ENCODE measurements at regions not wholly inside any gene's neighbourhood (a gene's known extent, or its start where the extent isn't known, plus 50 kb on each side); places are given as distances from the start of the nearest gene placed in this dataset.

DNA sequence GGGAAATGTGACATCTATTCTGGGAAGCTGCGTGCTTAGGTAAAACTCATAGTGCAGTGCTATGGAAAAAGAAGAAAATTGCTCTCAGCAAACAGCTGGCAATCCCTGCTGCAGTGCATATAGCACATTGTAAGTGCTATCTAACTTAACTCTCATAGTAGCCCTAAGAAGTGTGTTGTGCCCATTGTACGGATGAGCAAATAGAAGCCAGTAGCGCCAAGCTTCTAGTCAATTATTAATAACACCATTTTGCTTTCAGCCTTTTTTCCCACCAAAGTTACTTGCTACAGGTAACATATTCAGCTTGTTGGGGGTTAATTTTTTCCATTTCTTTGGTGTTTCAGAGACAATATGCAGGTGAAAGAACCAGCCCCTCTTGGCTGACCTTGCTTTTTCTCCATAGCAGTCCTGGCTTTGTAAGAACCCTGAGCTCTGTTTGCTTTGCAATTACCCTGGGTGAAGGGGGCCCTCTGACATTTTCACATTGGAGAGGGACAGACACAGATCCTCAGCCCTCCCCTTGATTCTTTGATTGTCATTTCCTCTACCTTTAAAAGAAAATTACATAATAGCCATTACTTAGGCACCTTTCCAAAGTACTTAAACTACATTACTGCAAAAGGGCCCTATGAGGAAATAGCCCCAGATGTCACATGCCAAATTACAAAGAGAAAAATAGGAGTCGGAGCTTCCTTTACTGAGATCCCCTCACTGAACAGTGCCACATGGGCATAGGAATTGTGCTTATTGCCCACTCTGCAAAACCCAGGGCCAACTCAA lies 576.2 kb upstream of the TBX3 start:
- DNase-seq (ENCODE audit: low spot score): no peak

DNA sequence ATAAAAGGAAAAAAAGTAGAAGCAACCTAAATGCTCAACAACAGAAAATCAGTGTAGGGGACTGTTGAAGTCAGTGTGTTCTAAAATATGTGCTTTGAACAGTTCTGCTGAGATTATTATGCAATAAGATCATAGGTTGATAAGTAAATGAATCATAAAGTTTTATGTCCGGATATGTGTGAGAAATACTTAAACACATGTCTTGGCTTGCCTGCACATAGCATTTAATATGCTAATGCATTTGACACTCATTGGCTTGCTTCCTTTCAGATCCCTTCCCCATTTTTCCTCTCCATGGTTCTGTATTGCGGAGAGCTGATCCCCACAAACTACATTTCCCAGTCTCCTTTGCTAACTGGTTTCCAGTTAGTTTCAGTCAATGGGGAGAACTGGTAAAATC lies 573.8 kb upstream of the TBX3 start:
- DNase-seq (ENCODE audit: low spot score): peak; percentile 2

DNA sequence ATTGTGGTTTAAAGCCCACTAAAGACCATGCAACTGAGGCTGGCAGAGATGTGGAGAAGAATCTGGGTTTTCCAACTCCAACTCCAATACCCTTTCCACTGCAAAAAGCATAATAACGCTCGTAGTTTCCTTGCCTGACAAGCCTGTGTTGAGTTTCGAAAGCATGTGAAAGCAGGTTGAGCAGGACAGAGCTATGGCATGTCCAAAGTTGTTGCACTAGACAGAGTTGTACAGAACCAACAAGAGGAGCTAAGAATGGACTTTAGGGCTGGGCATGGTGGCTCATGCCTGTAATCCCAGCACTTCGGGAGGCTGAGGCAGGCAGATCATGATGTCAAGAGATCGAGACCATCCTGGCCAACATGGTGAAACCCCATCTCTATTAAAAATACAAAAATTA lies 572.0 kb upstream of the TBX3 start:
- DNase-seq (ENCODE audit: low spot score): no peak

DNA sequence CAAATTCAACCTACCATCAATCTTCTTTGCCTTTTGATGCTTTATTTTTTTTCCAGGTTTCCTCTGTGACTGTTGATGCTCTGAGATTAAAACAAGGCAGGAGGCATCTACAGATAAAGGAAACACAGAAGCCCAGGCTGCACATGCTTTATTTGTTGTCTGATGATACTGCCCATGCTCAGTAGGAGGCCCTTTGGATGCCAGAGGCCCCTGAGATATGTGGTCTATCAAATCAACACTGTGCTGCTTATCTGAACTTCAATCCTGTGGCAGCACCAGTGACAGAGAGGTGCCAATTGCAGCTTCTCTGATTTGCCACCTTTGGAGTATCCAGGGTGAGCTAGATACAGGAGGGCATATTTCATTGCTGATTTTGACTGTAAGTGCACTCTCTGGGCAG lies 571.3 kb upstream of the TBX3 start:
- no peak for DNase-seq (ENCODE audit: low spot score)

DNA sequence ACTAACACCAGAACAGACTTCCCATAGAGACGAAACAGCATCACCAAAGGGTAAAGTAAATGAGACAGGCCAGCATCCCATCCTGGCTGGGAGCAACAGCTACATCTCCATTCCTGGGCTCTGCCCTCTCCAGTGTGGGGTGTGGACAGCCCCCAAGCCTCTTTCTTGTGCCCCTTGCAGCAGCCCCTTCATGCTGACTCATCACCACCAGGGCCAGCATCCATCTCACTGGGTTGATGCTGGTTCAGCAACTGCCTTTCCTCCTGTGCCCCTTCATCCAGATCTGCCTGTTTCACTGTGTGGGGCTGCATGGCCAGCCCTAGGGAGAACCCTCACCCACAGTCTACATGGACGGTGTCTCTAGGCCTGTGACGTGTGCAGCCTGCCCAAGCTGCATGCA lies 569.1 kb upstream of the TBX3 start:
- DNase-seq (ENCODE audit: low spot score): no peak

DNA sequence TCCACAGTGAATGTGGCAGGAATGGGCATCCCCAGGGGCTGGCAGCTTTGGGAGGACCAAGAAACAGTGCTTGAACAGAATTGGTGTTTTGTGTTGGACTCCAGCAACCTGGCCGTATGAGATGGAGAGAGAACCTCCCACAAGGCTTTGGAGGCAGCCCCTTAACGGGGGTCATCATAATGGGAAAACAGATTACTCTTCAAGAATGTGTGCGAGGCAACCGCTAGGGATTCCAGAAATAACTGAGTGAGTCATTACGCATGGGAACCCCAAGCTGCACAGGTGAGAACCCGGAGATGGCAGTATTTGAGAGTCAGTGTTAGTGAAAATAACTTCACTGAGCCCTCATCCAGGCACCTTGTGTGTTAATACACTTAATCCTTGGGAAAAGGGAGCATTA lies 567.8 kb upstream of the TBX3 start:
- peak; percentile 23 for DNase-seq (ENCODE audit: low spot score)

DNA sequence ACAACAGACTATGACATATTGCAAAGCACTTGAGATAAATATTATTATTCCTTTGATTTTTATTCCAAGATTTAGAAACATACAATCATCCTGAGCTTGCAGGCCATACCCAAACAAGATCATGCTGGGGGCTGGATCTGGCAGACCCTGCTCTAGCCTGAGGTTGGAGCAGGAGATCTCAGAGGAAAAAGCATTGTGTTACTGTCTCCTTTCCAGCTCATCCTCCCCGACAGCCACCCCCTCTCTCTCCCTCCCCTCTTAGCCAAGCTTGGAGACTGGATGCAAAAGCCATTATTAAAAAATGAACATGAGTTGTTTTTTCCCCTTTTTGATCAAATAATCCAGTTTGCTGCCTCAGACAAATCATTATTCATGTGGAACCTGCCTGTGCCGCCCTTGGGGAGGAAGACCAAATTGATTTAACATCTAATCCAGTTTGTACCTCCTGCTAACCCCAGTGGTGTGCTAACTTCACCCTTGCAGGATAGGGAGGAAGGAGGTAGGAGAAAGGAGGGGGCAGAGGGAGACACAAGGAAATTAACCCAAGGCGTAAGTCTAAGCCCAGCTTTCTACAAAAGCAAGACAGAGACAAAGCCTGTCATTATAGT lies 565.8 kb upstream of the TBX3 start:
- no peak for DNase-seq (ENCODE audit: low spot score)

DNA sequence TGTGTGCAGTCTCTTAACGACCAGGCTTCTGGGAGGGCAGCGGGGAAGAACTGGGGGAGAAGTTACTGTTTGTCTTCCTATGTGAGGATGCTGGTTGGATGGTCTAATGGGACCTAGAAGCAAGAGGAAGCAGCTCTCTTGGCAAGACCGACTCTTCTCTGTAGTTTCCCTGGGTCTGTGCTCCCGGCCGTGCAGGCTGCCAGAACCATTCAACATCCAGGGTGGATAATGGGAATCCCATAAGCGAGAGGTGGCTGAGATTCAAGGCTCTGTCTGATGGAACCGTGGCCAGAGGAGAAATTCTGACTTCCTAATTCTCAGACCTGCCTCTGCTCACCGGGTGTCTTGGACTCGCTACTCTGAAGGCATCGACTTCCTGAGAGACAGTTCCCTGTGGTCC lies 561.0 kb upstream of the TBX3 start:
- DNase-seq (ENCODE audit: low spot score): no peak

DNA sequence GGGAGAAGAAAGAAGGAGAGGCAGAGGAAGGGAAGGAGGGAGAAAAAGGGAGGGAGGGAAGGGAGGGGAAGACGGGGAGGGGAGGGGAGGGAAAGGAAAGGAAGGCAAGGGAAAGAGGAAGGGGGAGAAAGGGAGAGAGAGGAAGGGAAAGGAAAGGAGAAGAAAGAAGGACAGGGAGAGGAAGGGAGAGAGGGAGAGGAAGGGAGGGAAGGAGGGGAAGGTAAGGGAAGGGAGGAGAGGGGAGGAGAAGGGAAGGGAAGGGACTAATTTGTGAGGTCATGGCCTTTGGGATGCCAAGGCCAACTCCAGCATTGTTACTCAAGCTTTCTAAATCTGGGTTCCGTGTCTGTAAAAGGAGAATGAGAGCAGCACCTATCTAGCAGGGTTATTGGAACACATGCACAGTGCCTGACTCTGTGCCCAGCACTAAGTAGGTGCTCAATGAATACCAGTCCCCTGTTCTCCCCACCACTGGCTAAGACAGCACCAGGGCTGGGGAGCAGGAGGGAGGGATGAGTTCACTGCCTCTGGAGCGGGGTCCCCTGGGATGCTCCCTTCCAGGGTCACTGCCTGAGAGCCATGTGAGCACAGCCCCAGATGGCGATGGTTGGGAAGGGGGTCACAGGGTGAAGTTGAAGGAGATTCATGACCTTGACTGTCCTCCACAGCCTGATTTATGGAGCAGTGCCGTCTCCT lies 560.1 kb upstream of the TBX3 start:
- DNase-seq (ENCODE audit: low spot score): no peak

DNA sequence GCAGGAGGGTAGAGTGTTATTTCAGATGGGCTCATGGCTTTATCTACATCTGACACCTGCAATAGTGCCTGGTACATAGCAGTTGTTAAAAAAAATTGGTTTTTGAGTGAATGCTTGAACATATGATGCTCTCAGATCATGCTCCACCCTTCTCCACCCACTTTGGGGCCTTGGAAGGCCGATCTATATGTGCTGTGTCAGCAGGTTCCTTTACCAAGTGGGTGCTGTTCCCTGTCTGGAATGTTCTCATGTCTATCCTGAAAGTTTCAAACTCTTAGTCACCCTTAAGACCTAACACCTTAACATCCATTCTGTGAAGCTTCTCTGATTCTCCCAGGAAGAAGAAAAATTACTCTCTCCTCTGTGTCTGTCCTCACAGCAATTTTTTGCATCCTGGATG lies 556.3 kb upstream of the TBX3 start:
- no peak for DNase-seq (ENCODE audit: low spot score)

DNA sequence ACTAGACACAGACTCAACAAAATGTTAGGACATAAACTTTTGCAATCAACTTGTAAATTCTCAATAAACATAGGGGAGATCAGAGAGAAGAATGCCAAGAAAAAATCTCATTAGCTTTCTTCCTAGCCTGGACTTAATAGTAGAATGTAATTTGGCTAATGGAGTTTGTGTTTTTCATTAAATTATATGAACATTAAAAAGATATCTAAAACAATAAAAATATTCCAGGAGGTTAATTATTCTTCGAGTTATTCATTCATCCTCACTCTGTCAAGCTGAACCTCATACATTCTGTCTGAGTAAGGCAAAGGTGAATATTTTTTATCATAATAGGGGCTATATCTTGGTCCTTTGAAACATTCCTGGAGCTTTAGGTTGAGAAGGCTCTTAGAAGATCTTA lies 551.9 kb upstream of the TBX3 start:
- no peak for DNase-seq (ENCODE audit: low spot score)

DNA sequence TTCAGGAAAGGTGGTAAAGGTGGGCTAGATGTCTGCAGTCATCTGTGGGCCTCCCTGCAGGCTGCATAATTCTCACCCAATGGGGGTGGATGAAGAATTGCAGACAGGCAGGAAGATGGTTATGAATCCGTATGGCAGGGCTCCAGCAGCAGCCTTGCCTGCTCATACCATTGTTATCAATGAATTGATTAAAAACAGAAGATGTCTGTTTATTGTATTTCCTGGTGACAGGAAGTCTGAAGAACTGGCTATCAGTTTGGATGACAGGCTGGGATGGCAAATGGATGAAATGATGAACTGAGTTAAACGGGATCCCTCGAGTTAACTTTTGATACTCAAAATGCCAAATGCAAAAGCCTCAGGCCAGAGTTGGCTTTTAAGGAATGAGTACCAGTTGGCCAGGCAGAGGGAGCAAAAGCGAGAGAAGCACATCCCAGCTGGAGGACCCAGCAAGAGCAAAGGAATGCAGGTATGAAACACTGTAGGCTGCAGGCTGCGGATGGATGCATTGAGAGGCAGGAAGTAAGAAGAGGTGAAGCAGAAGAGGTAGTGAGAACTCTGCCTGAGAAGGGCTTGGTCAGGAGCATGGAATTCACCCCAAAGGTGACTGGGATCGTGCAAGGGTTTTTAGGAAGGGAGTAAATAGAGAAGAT lies 550.0 kb upstream of the TBX3 start:
- DNase-seq (ENCODE audit: low spot score): no peak

DNA sequence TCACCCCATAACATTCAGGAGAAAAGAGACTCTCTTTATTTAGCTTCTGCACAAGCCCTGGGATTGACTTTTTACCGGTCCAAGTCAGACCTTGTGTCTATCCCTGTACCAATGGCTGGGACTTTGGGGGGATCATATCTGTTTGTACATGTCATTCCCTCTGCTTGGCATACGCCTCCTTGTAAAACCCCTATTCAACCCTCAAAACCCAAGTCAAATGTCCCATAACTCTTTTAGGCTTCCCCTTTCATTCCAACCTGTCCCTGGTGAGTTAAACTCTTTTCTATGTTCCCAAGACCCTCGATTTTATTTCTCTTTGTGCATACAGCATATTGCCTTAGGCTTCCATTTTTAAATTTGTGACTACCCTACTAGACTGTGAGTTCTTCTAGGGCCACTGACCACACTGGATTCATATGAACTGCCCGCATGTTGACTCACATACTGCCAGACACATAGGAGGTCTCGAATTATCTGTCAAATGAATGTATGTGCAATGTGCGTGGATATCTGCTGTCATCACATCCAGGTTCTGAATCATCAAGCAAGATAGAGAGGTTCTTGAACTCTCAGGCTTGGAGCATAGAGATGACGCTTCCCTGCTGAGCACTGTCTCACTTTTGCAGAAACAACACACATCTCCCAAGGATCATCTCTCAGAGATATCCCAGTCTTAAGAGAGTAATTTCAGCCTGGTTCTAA lies 548.6 kb upstream of the TBX3 start:
- DNase-seq (ENCODE audit: low spot score): no peak

DNA sequence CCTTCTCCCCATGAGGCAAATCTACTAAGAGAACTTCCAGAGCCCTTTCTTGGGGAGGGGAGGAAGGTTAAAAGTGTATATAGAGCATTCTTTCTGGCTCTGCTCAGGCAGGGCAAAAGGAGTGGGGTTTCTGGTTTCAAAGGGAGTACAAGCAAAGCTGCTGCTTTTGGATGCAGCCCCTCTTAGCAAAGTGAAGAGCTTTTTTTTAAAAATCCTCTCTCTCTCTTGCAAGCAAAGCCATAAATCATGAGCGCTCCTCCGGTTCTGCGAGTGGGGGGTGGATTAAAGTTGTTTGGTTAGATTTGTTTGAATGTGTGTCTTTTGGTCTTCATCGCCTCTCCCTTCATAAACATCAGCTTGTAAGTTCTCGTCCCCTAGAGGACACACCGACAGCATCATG lies 546.6 kb upstream of the TBX3 start:
- DNase-seq (ENCODE audit: low spot score): no peak

DNA sequence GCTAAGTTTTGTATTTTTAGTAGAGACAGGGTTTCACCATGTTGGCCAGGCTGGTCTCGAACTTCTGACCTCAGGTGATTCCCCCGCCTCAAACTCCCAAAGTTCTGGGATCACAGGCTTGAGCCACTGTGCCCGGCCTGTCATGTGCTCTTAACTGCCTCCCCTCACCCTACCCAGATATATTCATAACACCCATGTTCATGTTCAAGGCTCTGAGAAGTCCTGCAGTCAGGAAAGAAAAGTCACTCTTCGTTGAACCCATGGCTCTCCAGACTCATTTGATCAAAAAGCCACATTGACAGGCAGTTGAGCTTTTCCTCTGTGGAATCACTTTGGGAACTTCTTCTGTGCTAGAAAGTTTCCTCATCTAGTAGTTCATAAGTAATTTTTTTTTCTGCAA lies 545.5 kb upstream of the TBX3 start:
- DNase-seq (ENCODE audit: low spot score): no peak

DNA sequence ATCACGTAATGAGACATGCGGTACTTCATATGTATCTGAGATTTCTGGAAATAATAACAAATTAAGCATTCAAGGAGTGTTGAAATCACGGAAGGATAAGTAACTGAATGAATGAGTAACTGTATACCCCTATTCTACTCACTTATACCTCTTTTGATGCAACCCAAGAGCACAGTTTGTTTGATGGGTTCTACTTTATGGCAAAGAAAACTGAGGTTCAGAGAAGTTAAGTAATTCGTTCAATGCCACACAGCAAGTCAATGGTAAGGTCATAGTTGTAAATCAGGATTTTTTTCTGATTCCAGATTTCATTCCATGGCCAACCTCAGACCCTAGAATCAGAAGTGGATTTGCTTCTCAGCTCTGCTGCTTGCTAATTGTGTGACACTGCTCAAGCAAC lies 544.5 kb upstream of the TBX3 start:
- no peak for DNase-seq (ENCODE audit: low spot score)

DNA sequence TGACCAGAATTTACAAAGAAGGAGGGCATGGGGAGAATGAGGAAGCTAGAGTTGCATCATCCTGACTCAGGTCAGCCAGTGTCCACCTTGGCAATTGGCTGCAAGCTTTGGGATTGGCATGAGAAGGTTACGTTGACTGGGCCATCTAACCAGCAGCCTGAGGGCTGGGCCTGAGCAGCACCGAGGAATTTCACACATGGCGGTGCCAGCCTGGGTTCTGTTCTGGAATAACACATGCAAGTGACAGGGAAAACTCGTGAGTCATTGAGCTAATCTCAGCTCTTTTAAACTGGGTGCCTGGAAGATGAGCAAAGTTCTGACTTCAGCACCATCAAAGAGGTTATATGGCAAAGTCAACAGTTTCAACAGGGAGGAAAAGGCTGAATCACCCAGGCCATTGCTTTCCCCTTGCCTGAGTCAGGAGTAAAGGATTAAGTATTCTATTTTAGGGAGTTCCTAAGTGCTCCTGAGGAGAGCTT lies 543.2 kb upstream of the TBX3 start:
- peak; percentile 26 for DNase-seq (ENCODE audit: low spot score)

DNA sequence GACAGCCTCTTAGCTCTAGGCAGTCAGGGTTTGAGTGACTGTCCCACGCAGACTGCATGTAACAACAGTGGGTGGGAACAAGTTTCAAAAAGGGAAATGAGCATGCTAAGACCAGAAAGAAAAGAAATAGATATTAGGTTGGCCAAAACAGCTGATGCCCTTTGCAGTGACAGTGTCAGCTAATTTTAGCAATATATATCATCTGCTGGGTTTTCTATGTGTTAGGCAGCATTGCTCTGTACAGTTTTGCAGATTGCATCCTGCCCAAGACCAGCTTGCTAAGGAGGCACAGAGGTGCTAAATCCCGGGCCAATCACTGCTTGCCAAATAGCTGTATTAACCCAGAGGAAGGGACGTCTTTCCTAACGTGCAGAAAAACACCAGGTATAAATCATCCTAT lies 541.9 kb upstream of the TBX3 start:
- no peak for DNase-seq (ENCODE audit: low spot score)

DNA sequence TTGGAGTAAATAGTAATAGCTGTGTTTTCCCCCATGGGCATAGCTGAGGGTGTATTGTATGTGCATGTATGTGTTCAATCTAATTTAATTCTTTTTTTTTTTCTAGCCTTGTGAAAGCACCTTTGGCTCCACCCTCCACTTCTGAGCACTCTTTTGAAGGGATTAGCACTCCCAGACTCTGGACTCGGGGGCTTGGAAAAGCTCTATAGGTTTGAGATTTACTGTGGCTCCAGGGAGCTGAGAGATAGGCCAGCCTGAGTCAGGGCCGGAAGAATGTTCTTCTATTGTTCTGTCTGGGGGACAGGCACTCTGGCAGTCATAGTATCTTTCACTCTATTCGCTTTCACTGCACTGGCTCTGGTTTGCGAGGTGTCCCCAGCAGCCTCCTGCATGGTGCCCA lies 540.0 kb upstream of the TBX3 start:
- no peak for DNase-seq (ENCODE audit: low spot score)

DNA sequence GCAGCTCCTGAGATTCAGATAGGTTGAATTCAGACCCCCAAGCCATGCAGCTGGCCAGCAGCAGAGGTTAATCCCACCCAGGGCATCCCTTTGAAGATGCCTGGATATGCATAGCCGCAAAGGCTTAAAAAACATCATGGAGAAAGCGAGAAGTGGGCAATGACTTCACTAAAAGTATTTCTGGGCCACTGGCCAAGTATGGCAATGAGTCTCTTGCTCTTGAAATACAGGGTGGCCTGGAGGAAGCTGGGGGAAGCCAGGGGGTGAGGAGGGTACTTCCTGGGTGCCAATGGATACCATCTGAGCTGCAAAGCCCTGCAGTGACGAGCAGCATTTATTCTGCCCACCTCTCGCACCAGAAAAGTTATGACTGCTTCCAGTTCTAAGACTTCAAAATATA lies 539.3 kb upstream of the TBX3 start:
- no peak for DNase-seq (ENCODE audit: low spot score)

DNA sequence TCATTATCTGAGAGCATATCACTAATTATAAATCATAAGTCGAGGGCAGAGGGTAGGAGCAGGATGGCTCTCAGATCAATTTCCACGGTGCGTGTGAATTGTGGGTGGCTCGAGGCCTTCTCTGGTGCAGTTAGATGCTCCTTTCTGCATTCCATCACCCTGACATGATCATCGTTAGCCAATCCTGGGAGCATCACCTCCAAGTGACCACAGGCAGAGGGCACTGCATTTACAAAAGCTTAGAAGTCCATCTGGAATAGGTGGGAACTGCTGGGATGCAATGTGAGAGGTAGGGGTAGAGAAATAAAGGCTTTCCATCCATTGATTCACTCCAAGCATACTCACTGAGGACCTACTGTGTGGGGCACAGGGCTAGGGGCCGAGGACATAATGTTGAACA lies 538.2 kb upstream of the TBX3 start:
- peak; percentile 6 for DNase-seq (ENCODE audit: low spot score)

DNA sequence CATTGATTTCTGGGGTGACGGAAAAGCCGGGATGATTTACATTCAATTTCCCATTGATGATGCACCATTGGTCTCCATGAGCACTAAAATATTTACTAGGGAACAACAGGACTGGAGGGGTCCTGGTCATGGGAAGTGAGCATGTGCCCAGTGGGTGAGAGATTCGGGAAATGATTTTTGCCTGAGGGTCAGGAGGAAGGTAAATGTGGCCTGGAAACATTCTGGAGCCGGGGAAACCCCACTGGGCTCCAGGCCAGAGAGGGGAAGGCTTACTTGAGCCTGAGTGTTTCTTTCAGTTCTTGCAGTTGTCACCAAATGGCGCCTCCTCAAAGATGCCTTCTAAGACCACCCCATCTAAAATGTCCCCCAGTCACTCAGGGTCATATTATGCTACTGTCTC lies 532.3 kb upstream of the TBX3 start:
- no peak for DNase-seq (ENCODE audit: low spot score)
